SK-N-SH (cell line): ENCODE measurements at regions not wholly inside any gene's neighbourhood (a gene's known extent, or its start where the extent isn't known, plus 50 kb on each side); places are given as distances from the start of the nearest gene placed in this dataset.

Source experiments
- CTCF ChIA-PET: fragments of 300-600, 350-600 bp; formaldehyde crosslinking; extraction: SDS; loops from one replicate; lab custom pipeline; 2021; lab: Yijun Ruan, JAX
- POLR2A ChIA-PET: fragments of 350-600 bp; sonication (Branson Sonifier 250); formaldehyde crosslinking; extraction: SDS; loops from one replicate; lab custom pipeline; 2020; ENCODE audit warnings: antibody characterized with exemption, inconsistent platforms; lab: Yijun Ruan, JAX
- DNase-seq: peaks from one replicate; pipeline ENCODE4 v3.0.0; 2012
- H2AFZ ChIP-seq: fragments of 200-600 bp; sonication (generic); 2 replicates; pipeline ENCODE4 v1.8.1; 2016; ENCODE audit warnings: antibody characterized with exemption, mild to moderate bottlenecking, low read depth
- H3F3A ChIP-seq: fragments of 200-600 bp; sonication (generic); replicated peaks from 2 replicates; pipeline ENCODE3; 2016; ENCODE audit warnings: antibody characterized with exemption, mild to moderate bottlenecking; ENCODE audit not compliant: insufficient read depth
- H3K27ac ChIP-seq, 2 experiments: fragments of 200-500 bp in 1 of 2; fragments of 200-600 bp in 1 of 2; sonication (Bioruptor generic) in 1 of 2; sonication (generic), shearing (Covaris generic) in 1 of 2; 2 replicates each; pipeline versions ENCODE4 v1.5.1 to v1.6.1; 2014 to 2016; ENCODE audit warnings: low read depth in 2 of 2, inconsistent platforms in 1 of 2, low read length in 1 of 2, mild to moderate bottlenecking in 1 of 2, mixed read lengths in 1 of 2
- H3K27me3 ChIP-seq: fragments of 200-600 bp; sonication (generic), shearing (Covaris generic); 2 replicates; pipeline ENCODE4 v1.6.1; 2016; ENCODE audit warnings: mixed run types; ENCODE audit not compliant: insufficient read depth
- H3K36me3 ChIP-seq, 2 experiments: fragments of 200-500 bp in 1 of 2; fragments of 200-600 bp in 1 of 2; sonication (Bioruptor generic) in 1 of 2; sonication (generic) in 1 of 2; replicated peaks in 1 of 2; 2 replicates each; pipeline versions ENCODE3 to v1.5.1; 2014 to 2016; ENCODE audit warnings: low read length in 1 of 2, mild to moderate bottlenecking in 1 of 2; ENCODE audit not compliant: insufficient read depth in 2 of 2, control insufficient read depth in 1 of 2
- H3K4me1 ChIP-seq, 2 experiments: fragments of 200-500 bp in 1 of 2; fragments of 200-600 bp in 1 of 2; sonication (Bioruptor generic) in 1 of 2; sonication (generic), shearing (Covaris generic) in 1 of 2; 2 replicates each; pipeline versions ENCODE4 v1.5.1 to v1.6.1; 2014 to 2016; ENCODE audit warnings: low read depth in 1 of 2, low read length in 1 of 2, mixed run types in 1 of 2; ENCODE audit not compliant: insufficient read depth in 2 of 2, control insufficient read depth in 1 of 2
- H3K4me2 ChIP-seq: fragments of 200-600 bp; sonication (generic), shearing (Covaris generic); 2 replicates; pipeline ENCODE4 v1.6.1; 2017; ENCODE audit warnings: mixed run types
- H3K4me3 ChIP-seq, 2 experiments: fragments of 200-500 bp in 1 of 2; fragments of 200-600 bp in 1 of 2; sonication (Bioruptor generic) in 1 of 2; sonication (generic), shearing (Covaris generic) in 1 of 2; 2 replicates each; pipeline versions ENCODE4 v1.5.1 to v1.8.1; 2014 to 2016; ENCODE audit warnings: low read depth in 2 of 2, inconsistent platforms in 1 of 2, low read length in 1 of 2, mild to moderate bottlenecking in 1 of 2, mixed read lengths in 1 of 2, moderate library complexity in 1 of 2
- H3K79me2 ChIP-seq: fragments of 200-600 bp; sonication (generic); 2 replicates; pipeline ENCODE4 v1.8.1; 2017; ENCODE audit warnings: mild to moderate bottlenecking; ENCODE audit not compliant: insufficient read depth
- H3K9ac ChIP-seq: fragments of 200-600 bp; sonication (generic); 2 replicates; pipeline ENCODE4 v1.6.1; 2017; ENCODE audit warnings: mixed run types
- H3K9me2 ChIP-seq: fragments of 200-600 bp; sonication (generic); 2 replicates; pipeline ENCODE4 v1.6.1; 2017; ENCODE audit warnings: mixed run types
- H3K9me3 ChIP-seq: fragments of 200-600 bp; sonication (generic); 2 replicates; pipeline ENCODE4 v1.6.1; 2017; ENCODE audit warnings: mixed run types, mild to moderate bottlenecking, moderate library complexity
- H4K20me1 ChIP-seq: fragments of 200-600 bp; sonication (generic); 2 replicates; pipeline ENCODE4 v1.6.1; 2017; ENCODE audit warnings: mild to moderate bottlenecking, mixed run types; ENCODE audit not compliant: insufficient read depth
- CHD2 ChIP-seq: fragments of 150-350 bp; IDR thresholded peaks from 2 replicates; pipeline ENCODE4 v1.6.1; 2018; ENCODE audit warnings: low read length; ENCODE audit not compliant: partially characterized antibody
- ELF1 ChIP-seq: IDR thresholded peaks from 2 replicates; pipeline ENCODE4 v1.4.0; 2012
- EP300 ChIP-seq, 2 experiments: IDR thresholded peaks; 2 replicates each; pipeline versions ENCODE4 v1.4.0 to v1.6.1; 2012; ENCODE audit warnings: borderline replicate concordance in 1 of 2, low read depth in 1 of 2, low read length in 1 of 2
- FOXJ3 ChIP-seq: sonication (generic); formaldehyde crosslinking; IDR thresholded peaks from 2 replicates; pipeline ENCODE4 v1.5.1; 2020; ENCODE audit warnings: mild to moderate bottlenecking, missing genetic modification reagents
- FOXM1 ChIP-seq: IDR thresholded peaks from 2 replicates; pipeline ENCODE4 v1.4.0; 2012; ENCODE audit warnings: low read depth, mild to moderate bottlenecking
- GABPA ChIP-seq: IDR thresholded peaks from 2 replicates; pipeline ENCODE4 v1.4.0; 2012; ENCODE audit warnings: low read depth, mild to moderate bottlenecking
- IRF3 ChIP-seq: fragments of 150-350 bp; IDR thresholded peaks from 2 replicates; pipeline ENCODE4 v1.6.1; 2016; ENCODE audit warnings: mild to moderate bottlenecking, low read depth, low read length
- MEF2A ChIP-seq: IDR thresholded peaks from 2 replicates; pipeline ENCODE4 v1.4.0; 2012; ENCODE audit warnings: low read depth, borderline replicate concordance
- MXI1 ChIP-seq: IDR thresholded peaks from 2 replicates; pipeline ENCODE4 v1.6.1; 2012; ENCODE audit warnings: mild to moderate bottlenecking, low read depth, low read length, improper control_type of control experiment
- NFIC ChIP-seq: IDR thresholded peaks from 2 replicates; pipeline ENCODE4 v1.4.0; 2012; ENCODE audit warnings: borderline replicate concordance
- NRF1 ChIP-seq: IDR thresholded peaks from 2 replicates; pipeline ENCODE4 v1.6.1; 2012; ENCODE audit warnings: low read depth, mild to moderate bottlenecking, low read length
- RAD21 ChIP-seq: IDR thresholded peaks from 2 replicates; pipeline ENCODE4 v1.6.1; 2012; ENCODE audit warnings: mild to moderate bottlenecking, low read length
- REST ChIP-seq: IDR thresholded peaks from 2 replicates; pipeline ENCODE4 v1.6.1; 2012; ENCODE audit warnings: mild to moderate bottlenecking, low read depth, low read length, moderate library complexity
- RFX5 ChIP-seq: IDR thresholded peaks from 2 replicates; pipeline ENCODE4 v1.6.1; 2012; ENCODE audit warnings: mild to moderate bottlenecking, improper control_type of control experiment, low read length
- RXRA ChIP-seq: IDR thresholded peaks from 2 replicates; pipeline ENCODE4 v1.4.0; 2012; ENCODE audit warnings: low read depth, mild to moderate bottlenecking, borderline replicate concordance
- SIN3A ChIP-seq: IDR thresholded peaks from 2 replicates; pipeline ENCODE4 v1.6.1; 2012; ENCODE audit warnings: low read depth, mild to moderate bottlenecking, low read length, moderate library complexity, borderline replicate concordance
- TAF1 ChIP-seq: IDR thresholded peaks from 2 replicates; pipeline ENCODE4 v1.6.1; 2012; ENCODE audit warnings: low read depth, mild to moderate bottlenecking, low read length, moderate library complexity, borderline replicate concordance
- TEAD4 ChIP-seq: IDR thresholded peaks from 2 replicates; pipeline ENCODE4 v1.4.0; 2012; ENCODE audit warnings: mild to moderate bottlenecking, borderline replicate concordance; ENCODE audit not compliant: insufficient read depth
- USF1 ChIP-seq: IDR thresholded peaks from 2 replicates; pipeline ENCODE4 v1.4.0; 2012; ENCODE audit warnings: low read depth, borderline replicate concordance
- USF2 ChIP-seq: fragments of 150-350 bp; IDR thresholded peaks from 2 replicates; pipeline ENCODE4 v1.6.1; 2017; ENCODE audit warnings: antibody characterized with exemption, low read length, low read depth, borderline replicate concordance
- ZBTB33 ChIP-seq: IDR thresholded peaks from 2 replicates; pipeline ENCODE4 v1.4.0; 2012; ENCODE audit warnings: low read depth, borderline replicate concordance
- WGBS: methylation state at CpG from one replicate; pipeline ENCODE4 v1.1.6; 2017; ENCODE audit warnings: low lambda C conversion rate; 5-methylcytosine and 5-hydroxymethylcytosine counted together

GRCh38 chr12:111255261-111255660, 113.6 kb downstream of the PHETA1 start:
- Histone ChIP-seq H3K4me1 (peaks cover 0 to 7% of the 10 kb centered on the region in 2 experiments; a peak in 1 of 4 replicates), H3K4me3 (no peak overlapping the region), H4K20me1 (no peaks in the 10 kb centered on the region), H3K27ac (no peak overlapping the region), H3K4me2 (no peak overlapping the region), H3K79me2 (no peaks in the 10 kb centered on the region), H3K9ac (no peak overlapping the region), H3K27me3 (no peaks in the 10 kb centered on the region), H2AFZ (no peak overlapping the region), H3F3A (no peaks in the 10 kb centered on the region), H3K9me2 (no peaks in the 10 kb centered on the region), H3K9me3 (no peaks in the 10 kb centered on the region), H3K36me3 (no peaks in the 10 kb centered on the region)
- TF ChIP-seq REST (no peak), USF1 (no peak), EP300 (IDR thresholded peaks at IDR 0.05; ENCODE audit: borderline replicate concordance in 1 of 2, low read depth in 1 of 2, low read length in 1 of 2) (no peak), MXI1 (no peak), NRF1 (no peak), ELF1 (no peak), RFX5 (no peak), TEAD4 (no peak), IRF3 (no peak), FOXJ3 (CRISPR knock-in tag) (no peak), CHD2 (no peak)
- 58% methylated on average over 7 of the region's 7 CpGs for WGBS
- DNase-seq, result no peak
- ChIA-PET POLR2A (no interaction called here), CTCF (interaction anchor here (1.0 to 1.4 kb wide), 3 partner anchors 17 to 44 kb away, joined by 3 to 9 read pairs (median 4); no protein-coding TSS in a partner anchor)

GRCh38 chr12:111254106-111254505, 114.8 kb downstream of the PHETA1 start:
- H3K9me3 ChIP-seq, result no peaks in the 10 kb centered on the region
- CTCF ChIA-PET, result interaction anchor here (0.8 to 1.9 kb wide), 3 partner anchors 9 to 18 kb away, joined by 4 read pairs; no protein-coding TSS in a partner anchor
- POLR2A ChIA-PET, result no interaction called here
- TF ChIP-seq USF2 (no peak), SIN3A (no peak), GABPA (no peak), NFIC (no peak), RAD21 (no peak), RXRA (no peak), ELF1 (no peak), MEF2A (no peak), FOXM1 (no peak), ZBTB33 (no peak), MXI1 (no peak), TAF1 (no peak)

More at GRCh38 chr12:111254106-111254505, 114.8 kb downstream of the PHETA1 start:
- no peak overlapping the region for H3K4me3 ChIP-seq
- H2AFZ ChIP-seq, result no peak overlapping the region
- WGBS, result 60% methylated on average over 1 of the region's 3 CpGs
- H3K27me3 ChIP-seq, result no peaks in the 10 kb centered on the region
- no peaks in the 10 kb centered on the region for H3F3A ChIP-seq
- no peak for DNase-seq
- no peaks in the 10 kb centered on the region for H4K20me1 ChIP-seq
- no peak overlapping the region for H3K27ac ChIP-seq
- no peaks in the 10 kb centered on the region for H3K9me2 ChIP-seq
- H3K9ac ChIP-seq, result no peak overlapping the region
- H3K4me1 ChIP-seq, result peaks cover 0 to 7% of the 10 kb centered on the region in 2 experiments; a peak in 1 of 4 replicates
- H3K79me2 ChIP-seq, result no peaks in the 10 kb centered on the region
- no peak overlapping the region for H3K4me2 ChIP-seq
- H3K36me3 ChIP-seq, result no peaks in the 10 kb centered on the region
